Mesendoderm (in vitro differentiated cells): ENCODE measurements at regions not wholly inside any gene's neighbourhood (a gene's known extent, or its start where the extent isn't known, plus 50 kb on each side); places are given as distances from the start of the nearest gene placed in this dataset. TPM values are rescaled to one million over a fixed set of nuclear protein-coding genes. Genes with fewer than 3 reads are reported as not detected.

Experiments used
- small RNA-seq: library from polyadenylated mRNA; stranded (forward); fragments of <200 nt; extraction: miRNeasy Mini kit (QIAGEN cat#:217004); gene quantifications from one replicate; pipeline ENCODE3, GENCODE V24; 2013; ENCODE audit not compliant: insufficient read depth

Small RNA genes lying in the stretch of these regions (small RNA-seq; reads per million reads assigned to genes)
- gene RNU6-316P: not detected
